ENCODE measurements at regions not wholly inside any gene's neighbourhood (a gene's known extent, or its start where the extent isn't known, plus 50 kb on each side); places are given as distances from the start of the nearest gene placed in this dataset.

DNA sequence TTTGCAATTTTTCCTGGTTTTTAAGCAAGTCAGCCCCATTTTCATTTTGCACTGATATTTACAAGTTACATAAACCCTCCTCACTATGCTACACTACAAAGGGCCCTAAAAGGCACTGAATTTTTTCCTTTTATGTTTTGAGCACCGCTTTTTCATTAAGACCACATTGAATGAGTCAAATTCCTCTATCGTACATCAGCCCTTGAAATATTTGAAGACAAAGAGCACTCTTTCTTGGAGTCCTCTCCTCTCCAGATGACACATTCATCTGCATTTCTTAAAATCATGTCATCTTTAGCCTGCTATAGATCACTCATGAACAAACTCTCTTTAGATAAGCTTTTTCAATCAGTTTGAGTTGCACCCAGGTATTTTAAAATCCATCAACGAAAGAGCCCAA is 306.6 kb upstream of the SOX11 start (continued):
- TF ChIP-seq, protein P1, sequence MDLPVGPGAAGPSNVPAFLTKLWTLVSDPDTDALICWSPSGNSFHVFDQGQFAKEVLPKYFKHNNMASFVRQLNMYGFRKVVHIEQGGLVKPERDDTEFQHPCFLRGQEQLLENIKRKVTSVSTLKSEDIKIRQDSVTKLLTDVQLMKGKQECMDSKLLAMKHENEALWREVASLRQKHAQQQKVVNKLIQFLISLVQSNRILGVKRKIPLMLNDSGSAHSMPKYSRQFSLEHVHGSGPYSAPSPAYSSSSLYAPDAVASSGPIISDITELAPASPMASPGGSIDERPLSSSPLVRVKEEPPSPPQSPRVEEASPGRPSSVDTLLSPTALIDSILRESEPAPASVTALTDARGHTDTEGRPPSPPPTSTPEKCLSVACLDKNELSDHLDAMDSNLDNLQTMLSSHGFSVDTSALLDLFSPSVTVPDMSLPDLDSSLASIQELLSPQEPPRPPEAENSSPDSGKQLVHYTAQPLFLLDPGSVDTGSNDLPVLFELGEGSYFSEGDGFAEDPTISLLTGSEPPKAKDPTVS (IDR thresholded peaks at IDR 0.05; ENCODE audit: low read depth, low read length) = no peak
- TF ChIP-seq, protein P2, sequence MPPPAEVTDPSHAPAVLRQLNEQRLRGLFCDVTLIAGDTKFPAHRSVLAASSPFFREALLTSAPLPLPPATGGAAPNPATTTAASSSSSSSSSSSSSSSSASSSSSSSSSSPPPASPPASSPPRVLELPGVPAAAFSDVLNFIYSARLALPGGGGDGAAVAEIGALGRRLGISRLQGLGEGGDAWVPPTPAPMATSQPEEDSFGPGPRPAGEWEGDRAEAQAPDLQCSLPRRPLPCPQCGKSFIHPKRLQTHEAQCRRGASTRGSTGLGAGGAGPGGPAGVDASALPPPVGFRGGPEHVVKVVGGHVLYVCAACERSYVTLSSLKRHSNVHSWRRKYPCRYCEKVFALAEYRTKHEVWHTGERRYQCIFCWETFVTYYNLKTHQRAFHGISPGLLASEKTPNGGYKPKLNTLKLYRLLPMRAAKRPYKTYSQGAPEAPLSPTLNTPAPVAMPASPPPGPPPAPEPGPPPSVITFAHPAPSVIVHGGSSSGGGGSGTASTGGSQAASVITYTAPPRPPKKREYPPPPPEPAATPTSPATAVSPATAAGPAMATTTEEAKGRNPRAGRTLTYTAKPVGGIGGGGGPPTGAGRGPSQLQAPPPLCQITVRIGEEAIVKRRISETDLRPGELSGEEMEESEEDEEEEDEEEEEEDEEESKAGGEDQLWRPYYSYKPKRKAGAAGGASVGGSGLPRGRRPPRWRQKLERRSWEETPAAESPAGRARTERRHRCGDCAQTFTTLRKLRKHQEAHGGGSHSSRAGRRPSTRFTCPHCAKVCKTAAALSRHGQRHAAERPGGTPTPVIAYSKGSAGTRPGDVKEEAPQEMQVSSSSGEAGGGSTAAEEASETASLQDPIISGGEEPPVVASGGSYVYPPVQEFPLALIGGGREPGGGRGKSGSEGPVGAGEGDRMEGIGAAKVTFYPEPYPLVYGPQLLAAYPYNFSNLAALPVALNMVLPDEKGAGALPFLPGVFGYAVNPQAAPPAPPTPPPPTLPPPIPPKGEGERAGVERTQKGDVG (CRISPR knock-in tag; IDR thresholded peaks at IDR 0.05) = no peak
- no peak for TF ChIP-seq HDAC6 (IDR thresholded peaks at IDR 0.05; ENCODE audit: unreplicated experiment)

DNA sequence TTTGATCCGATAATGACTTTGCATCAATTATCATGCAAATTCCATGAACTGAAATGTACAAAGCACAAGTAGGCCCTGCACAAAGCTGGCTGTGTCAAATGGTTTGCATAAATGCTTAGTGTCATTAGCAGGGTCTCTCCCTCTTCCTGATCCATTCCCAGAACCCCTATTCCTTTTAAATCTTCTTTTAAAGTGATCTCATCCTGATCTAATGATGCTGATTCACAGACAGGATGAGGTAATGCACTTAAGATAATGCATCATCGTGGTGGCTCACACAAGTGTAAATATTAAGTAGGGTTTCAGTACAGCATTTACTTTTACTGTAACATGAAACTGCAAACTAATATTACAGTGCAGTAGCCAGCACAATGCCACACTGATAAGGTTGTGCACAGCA is 304.8 kb upstream of the SOX11 start:
- FAIRE-seq (no peak), ATAC-seq (no peak), DNase-seq (ENCODE audit: low read depth, low spot score) (no peak)
- 28% methylated on average over 2 of the region's 2 CpGs for WGBS (ENCODE audit: insufficient coverage, insufficient replicate concordance, low lambda C conversion rate, missing lambda C conversion rate)
- H4K20me1 ChIP-seq (ENCODE audit: control insufficient read depth, insufficient read depth) = no peaks in the 10 kb centered on the region
- H3K4me1 ChIP-seq (ENCODE audit: control insufficient read depth, insufficient read depth, low read length) = no peaks in the 10 kb centered on the region
- no peaks in the 10 kb centered on the region for H3K27me3 ChIP-seq (replicated peaks in 1 of 2; ENCODE audit: control insufficient read depth in 2 of 2, insufficient read depth in 2 of 2, low read length in 1 of 2)
- no TSS peak for BruUV-seq (replicated peaks)
- ChIA-PET RAD21 (ENCODE audit: unreplicated experiment) (no interaction called here), POLR2A (no interaction called here), SMC1A (ENCODE audit: uncharacterized antibody, unreplicated experiment) (no interaction called here), CTCF (no interaction called here)
- no peak overlapping the region for H3K4me3 ChIP-seq
- intact Hi-C loops (cut with micrococcal nuclease; ENCODE audit: unreplicated experiment) (no loop called here), in situ Hi-C loops (cut with MboI) (no loop called here)
- no peak overlapping the region for H3K4me2 ChIP-seq (ENCODE audit: control insufficient read depth, insufficient read depth)
- no peaks in the 10 kb centered on the region for H3K36me3 ChIP-seq (ENCODE audit: control insufficient read depth in 2 of 2, insufficient read depth in 2 of 2, low read length in 1 of 2)
- no peaks in the 10 kb centered on the region for H3K79me2 ChIP-seq (ENCODE audit: control insufficient read depth, insufficient read depth, low read length)
- no peaks in the 10 kb centered on the region for H3K9me3 ChIP-seq (replicated peaks; ENCODE audit: control insufficient read depth, insufficient read depth, low read length)
- no peak overlapping the region for H2AFZ ChIP-seq (ENCODE audit: control insufficient read depth, low read depth, low read length)
- H3K27ac ChIP-seq (ENCODE audit: control insufficient read depth, insufficient read depth) = no peak overlapping the region
- H3K9ac ChIP-seq (ENCODE audit: control insufficient read depth, insufficient read depth, low read length) = no peak overlapping the region
- TF ChIP-seq, protein P3, sequence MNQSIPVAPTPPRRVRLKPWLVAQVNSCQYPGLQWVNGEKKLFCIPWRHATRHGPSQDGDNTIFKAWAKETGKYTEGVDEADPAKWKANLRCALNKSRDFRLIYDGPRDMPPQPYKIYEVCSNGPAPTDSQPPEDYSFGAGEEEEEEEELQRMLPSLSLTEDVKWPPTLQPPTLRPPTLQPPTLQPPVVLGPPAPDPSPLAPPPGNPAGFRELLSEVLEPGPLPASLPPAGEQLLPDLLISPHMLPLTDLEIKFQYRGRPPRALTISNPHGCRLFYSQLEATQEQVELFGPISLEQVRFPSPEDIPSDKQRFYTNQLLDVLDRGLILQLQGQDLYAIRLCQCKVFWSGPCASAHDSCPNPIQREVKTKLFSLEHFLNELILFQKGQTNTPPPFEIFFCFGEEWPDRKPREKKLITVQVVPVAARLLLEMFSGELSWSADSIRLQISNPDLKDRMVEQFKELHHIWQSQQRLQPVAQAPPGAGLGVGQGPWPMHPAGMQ (IDR thresholded peaks at IDR 0.05; ENCODE audit: borderline replicate concordance) = no peak
- TF ChIP-seq NRF1 (conservative IDR thresholded peaks at IDR 0.05; ENCODE audit: low read depth, low read length) = no peak
- TF ChIP-seq TCF12 (IDR thresholded peaks at IDR 0.05; ENCODE audit: low read depth, low read length) = no peak
- TF ChIP-seq, protein P4, sequence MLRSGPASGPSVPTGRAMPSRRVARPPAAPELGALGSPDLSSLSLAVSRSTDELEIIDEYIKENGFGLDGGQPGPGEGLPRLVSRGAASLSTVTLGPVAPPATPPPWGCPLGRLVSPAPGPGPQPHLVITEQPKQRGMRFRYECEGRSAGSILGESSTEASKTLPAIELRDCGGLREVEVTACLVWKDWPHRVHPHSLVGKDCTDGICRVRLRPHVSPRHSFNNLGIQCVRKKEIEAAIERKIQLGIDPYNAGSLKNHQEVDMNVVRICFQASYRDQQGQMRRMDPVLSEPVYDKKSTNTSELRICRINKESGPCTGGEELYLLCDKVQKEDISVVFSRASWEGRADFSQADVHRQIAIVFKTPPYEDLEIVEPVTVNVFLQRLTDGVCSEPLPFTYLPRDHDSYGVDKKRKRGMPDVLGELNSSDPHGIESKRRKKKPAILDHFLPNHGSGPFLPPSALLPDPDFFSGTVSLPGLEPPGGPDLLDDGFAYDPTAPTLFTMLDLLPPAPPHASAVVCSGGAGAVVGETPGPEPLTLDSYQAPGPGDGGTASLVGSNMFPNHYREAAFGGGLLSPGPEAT (IDR thresholded peaks at IDR 0.05; ENCODE audit: low read depth) = no peak
- TF ChIP-seq SREBF1 (IDR thresholded peaks at IDR 0.05; ENCODE audit: low read length) = no peak
- TF ChIP-seq, protein P5, sequence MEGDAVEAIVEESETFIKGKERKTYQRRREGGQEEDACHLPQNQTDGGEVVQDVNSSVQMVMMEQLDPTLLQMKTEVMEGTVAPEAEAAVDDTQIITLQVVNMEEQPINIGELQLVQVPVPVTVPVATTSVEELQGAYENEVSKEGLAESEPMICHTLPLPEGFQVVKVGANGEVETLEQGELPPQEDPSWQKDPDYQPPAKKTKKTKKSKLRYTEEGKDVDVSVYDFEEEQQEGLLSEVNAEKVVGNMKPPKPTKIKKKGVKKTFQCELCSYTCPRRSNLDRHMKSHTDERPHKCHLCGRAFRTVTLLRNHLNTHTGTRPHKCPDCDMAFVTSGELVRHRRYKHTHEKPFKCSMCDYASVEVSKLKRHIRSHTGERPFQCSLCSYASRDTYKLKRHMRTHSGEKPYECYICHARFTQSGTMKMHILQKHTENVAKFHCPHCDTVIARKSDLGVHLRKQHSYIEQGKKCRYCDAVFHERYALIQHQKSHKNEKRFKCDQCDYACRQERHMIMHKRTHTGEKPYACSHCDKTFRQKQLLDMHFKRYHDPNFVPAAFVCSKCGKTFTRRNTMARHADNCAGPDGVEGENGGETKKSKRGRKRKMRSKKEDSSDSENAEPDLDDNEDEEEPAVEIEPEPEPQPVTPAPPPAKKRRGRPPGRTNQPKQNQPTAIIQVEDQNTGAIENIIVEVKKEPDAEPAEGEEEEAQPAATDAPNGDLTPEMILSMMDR (IDR thresholded peaks at IDR 0.05 in 2 of 3, conservative IDR thresholded peaks at IDR 0.05 in 1 of 3; ENCODE audit: control insufficient read depth in 2 of 3, extremely low read depth in 1 of 3, insufficient read depth in 1 of 3, low read depth in 3 of 3, low read length in 3 of 3) = no peak
- TF ChIP-seq BRCA1 (IDR thresholded peaks at IDR 0.05; ENCODE audit: low read depth, low read length) = no peak
- TF ChIP-seq GABPA (IDR thresholded peaks at IDR 0.05; ENCODE audit: low read depth) = no peak
- no peak for TF ChIP-seq RAD21 (IDR thresholded peaks at IDR 0.05; ENCODE audit: insufficient read depth, low read depth, low read length)

All from GM12878 (cell line).